HG02943 (cell line): ENCODE measurements at regions not wholly inside any gene's neighbourhood (a gene's known extent, or its start where the extent isn't known, plus 50 kb on each side); places are given as distances from the start of the nearest gene placed in this dataset.

Source experiments
- ATAC-seq: cut with Tn5 transposase; IDR thresholded peaks from one replicate; pipeline ENCODE4 v1.9.1; 2021; ENCODE audit warnings: mild to moderate bottlenecking, low read depth, moderate library complexity; ENCODE audit not compliant: unreplicated experiment

GRCh38 chr2:220499225-220499624, 871.8 kb downstream of the SLC4A3 start:
- no peak for ATAC-seq

DNA sequence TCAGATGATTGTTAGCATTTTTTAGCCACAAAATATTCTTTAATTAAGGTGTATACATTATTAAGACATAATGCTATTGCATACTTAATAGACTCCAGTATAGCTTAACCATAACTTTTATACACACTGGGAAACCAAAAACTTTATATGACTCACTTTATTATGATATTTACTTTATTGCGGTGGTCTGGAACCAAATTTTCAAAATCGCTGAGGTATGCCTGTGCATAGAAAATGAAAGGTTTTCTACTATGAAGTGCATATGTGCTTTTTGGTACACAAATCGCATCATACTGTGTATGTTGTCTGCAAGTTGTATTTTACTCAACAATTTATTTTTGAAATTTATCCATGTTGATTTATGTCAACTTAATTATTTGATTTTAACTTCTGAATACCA, 875.1 kb downstream of the SLC4A3 start:
- no peak for ATAC-seq

DNA sequence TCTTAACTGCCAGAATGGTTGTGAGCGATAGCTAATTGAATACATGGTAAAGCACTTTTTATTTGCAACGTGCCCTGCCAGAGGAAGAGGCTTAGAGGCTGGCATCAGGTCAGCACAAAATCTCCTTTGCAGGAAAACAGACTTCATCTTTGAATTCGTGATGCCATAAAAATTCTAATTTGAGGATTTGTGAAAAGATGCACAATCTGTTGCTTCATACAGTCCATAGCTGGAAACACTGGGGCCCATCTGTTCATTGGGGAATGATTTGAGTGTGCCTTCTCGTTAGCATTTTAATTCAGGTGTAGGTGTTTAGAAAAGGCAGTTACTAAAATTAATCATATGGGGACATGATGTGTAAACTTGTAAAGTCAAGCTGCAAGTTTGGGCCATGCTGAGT, 876.0 kb downstream of the SLC4A3 start:
- ATAC-seq: no peak

DNA sequence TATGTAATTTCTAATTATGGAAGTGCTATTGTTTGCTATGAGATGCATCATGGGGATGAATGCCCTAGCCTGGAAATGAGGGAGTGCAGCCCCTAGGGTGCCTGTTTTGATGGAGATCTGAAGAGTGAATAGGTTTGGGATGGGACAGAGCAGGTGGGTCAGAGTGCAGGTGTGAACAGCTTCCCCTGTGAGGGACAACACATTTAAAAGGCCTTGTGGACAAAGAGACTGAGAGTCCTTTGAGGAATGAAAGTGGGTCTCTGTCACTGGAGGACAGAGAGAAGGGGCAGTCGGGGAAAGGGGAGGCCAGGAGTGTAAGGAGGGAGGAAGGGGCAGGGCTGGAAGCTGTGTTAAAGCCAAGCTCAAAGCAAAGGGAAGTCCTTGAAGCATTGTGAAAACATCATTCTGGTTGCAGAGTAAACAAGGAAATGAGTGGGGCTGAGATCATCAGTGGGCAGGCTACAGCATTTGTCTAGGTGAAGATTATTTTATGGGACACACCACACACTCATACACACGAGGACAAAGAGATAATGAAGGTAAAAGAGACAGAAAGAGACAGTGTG, 877.6 kb downstream of the SLC4A3 start:
- no peak for ATAC-seq

GRCh38 chr2:220506466-220506865, 879.0 kb downstream of the SLC4A3 start:
- ATAC-seq: no peak

DNA sequence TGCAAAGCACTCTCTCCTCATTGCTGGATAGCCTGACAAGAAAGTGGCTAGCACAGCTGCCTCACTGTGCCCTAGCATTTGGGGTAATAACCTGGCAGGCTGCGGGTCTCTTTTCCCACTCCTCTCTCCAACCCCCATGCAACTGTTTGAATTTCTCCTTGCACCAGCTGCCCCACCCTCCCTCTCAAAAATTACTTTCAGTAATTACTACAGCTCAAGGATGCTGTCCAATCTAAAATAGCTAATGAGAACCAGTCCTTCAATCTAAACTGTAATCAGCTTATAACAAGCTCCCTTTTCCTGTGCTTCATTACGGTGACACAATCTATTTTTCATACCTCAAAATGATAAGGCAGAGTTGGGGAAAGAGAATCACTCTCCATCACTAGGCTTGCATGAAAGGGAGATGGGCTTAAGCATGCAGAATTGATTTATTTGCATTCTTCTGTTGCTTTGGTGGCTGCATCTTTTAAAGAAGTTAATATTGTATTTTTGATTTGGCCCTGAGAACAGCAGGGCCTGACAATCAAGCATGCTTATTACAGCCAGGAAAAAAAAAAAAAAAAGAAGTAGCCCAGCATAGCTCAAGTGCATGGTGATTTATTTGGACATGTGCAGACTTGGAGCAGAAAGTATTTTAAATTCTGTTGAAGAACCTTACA, 881.8 kb downstream of the SLC4A3 start:
- ATAC-seq: no peak

GRCh38 chr2:220509966-220510365, 882.5 kb downstream of the SLC4A3 start:
- ATAC-seq: no peak

DNA sequence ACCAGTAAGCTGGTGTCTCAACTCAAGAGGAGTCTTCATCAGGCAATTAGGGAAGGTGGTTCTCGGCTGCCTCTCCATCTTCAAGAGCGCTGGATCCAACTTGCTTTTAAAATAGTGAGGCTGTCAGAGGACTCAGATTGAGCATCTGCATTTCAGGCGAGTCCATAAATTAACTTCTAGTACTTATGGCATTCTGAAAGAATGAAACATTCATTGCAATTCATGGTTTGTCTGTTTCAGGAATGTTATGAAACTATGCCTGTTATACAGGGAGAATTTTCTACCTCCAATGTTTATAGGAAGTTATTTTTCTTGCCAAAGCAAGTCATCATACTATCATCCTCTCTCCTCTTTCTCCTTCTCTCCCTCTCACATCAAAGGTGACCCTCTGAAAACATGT, 883.2 kb downstream of the SLC4A3 start:
- ATAC-seq: no peak

DNA sequence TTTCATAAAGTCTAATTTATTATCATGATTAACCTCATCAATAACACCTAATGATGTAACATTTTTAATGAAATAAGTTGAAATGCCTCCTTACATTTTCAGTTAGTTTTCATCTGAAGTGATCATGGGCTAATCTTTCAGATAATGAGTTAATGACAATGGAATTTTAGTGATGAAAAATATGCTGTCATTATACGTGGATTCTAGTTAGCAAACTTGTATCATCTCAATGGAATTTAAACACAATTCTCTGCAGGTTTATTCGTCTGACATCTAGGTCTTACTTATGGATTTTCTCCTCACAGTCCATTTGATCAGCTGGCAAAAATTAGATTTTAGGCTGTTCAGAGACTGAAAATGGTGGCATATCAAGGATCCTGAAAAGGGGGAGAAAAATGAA, 885.0 kb downstream of the SLC4A3 start:
- no peak for ATAC-seq

- ATAC-seq: no peak
These were observed 886.3 kb downstream of the SLC4A3 start for GRCh38 chr2:220513573-220514288.

DNA sequence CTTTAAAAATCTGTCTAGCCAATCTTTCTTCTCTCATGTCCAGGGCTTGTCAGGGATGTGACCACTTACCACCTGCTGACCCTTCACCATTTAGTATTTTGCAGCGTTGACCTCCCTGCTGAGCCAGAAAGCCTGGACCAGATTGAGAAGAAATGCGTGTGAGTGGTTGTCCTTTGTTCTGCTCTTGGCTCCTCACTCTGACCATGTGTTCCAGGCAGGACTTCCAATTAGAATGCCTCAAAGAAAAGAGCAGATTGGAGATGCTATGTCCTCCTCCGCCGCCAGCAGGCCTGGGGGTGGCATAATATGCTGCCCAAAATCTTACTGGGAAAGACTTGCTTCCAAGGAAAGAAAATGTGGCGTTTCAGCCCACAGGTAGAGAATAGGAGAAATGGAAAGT, 894.1 kb downstream of the SLC4A3 start:
- ATAC-seq: no peak

- no peak for ATAC-seq
These were observed 900.8 kb downstream of the SLC4A3 start for GRCh38 chr2:220528180-220528675.

- ATAC-seq: no peak
These were observed 903.8 kb downstream of the SLC4A3 start for GRCh38 chr2:220531216-220531615.

- no peak for ATAC-seq
These were observed 906.1 kb downstream of the SLC4A3 start for GRCh38 chr2:220533485-220533884.

DNA sequence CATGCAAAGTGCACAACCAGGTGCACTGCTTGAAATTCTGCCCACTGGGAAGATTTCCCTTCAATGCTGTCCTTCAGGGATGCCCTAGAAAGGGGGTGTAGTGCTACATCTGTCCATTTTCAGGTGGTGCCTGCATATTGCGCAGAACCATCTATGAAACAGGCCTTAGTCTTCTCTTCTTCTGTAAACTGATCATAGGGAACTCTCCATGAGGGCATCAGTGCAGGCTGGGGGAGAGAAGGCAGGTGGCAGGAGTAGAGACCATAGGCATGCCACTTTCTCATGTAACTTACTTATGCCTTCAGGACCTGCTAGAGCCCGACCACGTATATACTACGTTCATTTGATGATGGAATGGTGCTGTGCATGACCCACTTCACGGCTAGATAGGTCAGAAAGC, 912.1 kb downstream of the SLC4A3 start:
- no peak for ATAC-seq

- ATAC-seq: no peak
These were observed 916.6 kb downstream of the SLC4A3 start for GRCh38 chr2:220544049-220544448.

DNA sequence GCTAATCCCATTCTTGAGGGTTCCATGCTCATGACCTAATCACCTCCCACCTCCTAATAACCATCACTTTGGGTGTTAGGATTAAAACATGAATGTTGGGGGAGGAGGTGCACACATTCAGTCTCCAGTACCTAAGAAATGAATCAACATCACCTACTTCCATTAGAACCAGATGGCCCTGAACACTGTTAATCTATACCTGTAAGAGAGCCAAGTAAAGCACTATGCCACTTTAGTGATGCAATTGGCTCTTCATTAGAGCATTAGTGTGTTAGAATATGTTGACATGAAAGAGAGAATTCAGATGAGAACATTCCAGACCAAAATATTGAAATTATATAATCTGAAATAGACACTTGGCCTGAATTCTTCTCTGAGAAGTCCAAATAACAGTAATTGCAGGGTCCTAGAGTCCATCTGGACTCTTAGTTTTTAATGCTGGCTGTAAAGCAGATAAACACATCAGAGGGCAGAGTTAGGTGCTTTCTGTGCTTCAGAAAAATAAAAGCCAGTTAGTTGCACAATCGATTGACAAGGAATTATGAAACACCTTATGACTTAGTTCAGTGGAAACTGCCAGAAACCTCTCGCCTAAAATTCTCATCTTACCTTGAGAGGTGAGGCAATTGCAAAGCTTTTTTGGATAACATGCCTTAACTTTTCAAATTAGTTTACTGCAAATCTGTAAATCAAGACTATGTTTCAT, 923.7 kb downstream of the SLC4A3 start:
- ATAC-seq: no peak

DNA sequence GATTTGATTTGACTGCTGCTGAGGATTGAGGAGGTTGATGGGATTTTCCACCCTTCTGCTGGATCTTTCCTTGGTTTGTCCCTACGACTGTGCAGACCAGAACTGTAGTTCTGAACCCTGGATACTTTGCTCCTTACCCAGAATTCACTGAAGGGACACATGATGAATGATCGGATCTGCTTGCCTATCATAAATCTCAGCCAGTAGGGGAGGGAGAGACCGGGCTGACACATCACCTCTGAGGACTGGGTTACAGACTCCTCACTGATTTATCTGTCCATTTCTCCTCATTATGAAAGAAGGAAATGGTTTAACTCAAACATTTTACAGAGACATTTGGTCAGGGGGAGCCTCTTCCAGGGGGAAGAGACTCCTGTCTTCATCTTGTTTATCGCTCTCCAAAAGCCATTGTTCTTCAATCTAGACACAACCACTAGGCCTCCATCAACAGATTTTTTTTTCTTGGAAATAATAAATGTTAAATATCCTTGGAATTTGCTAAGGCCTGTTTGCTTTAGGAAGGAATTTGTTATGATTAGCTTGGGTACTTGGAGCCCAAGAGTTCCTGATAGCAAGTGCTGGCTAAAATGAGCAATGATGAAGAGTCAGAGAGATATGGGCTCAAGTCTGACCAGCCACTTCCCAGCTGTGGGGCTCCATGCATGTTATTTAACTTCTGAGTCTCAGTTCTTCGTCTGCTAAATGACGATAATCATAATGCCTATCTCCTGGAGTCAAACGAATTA, 925.5 kb downstream of the SLC4A3 start:
- no peak for ATAC-seq

DNA sequence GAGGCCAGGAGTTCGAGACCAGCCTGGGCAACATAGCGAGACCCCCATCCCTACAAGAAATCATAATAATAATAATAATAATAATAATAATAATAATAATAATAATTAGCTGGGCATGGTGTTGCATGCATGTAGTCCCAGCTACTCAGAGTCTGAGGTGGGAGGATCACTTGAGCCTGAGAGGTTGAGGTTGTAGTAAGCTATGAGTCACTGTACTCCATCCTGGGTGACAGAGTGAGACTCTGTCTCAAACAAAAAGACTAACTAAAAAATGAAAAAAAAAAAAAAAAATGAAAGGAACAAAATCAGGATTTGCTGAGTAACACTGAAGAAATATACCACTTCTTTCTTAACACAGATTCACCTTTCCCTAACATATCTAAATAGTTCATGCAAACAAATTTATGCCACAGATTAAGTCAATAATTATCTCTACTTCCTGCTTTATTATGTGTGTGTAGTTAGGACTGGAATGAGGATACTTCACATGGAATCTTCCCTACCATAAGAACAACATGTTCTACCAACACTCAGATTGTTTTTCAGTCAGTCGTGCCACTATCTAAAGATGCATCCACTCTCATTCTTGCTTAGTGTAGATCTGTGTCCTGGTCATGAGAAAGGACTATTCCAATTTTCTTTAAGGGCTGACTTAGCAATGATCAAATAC, 928.7 kb downstream of the SLC4A3 start:
- no peak for ATAC-seq

GRCh38 chr2:220556658-220557057, 929.2 kb downstream of the SLC4A3 start:
- no peak for ATAC-seq
